ENCODE measurements at regions not wholly inside any gene's neighbourhood (a gene's known extent, or its start where the extent isn't known, plus 50 kb on each side); places are given as distances from the start of the nearest gene placed in this dataset.

DNA sequence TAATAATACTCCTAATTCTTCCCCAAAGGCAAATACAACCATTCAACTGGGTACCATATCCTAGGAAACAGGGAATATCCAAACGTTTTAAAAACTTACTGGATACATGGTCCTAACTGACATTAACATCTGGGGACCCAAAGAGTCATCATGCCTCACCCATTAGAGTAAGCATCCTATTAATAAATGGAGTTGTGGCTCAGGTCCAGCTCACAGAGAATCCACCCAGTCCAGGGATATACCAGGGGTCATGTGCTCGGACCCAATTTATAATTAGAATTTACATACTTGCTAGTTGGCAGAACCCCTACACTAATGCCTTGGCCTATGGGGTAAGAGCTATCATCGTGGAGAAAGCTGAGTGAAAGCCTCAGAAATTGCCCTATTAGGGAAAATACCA lies 670.0 kb downstream of the XPNPEP1 start:
- no peaks in the 10 kb centered on the region for H3K79me2 ChIP-seq (replicated peaks; ENCODE audit: insufficient read depth, low read length)
- H3K36me3 ChIP-seq (ENCODE audit: insufficient read depth, low read length) = no peaks in the 10 kb centered on the region
- no peaks in the 10 kb centered on the region for H3K9me2 ChIP-seq (ENCODE audit: insufficient read depth, low read length)
- no peak overlapping the region for H2AFZ ChIP-seq (ENCODE audit: low read depth, low read length)
- TF ChIP-seq EZH2 (IDR thresholded peaks at IDR 0.05; ENCODE audit: borderline replicate concordance, insufficient read depth, low read length, poor library complexity, severe bottlenecking) (no peak), RAD21 (conservative IDR thresholded peaks at IDR 0.05) (no peak), SMC3 (conservative IDR thresholded peaks at IDR 0.05; ENCODE audit: poor library complexity) (no peak), POLR2AphosphoS5 (IDR thresholded peaks at IDR 0.05) (no peak), MXI1 (conservative IDR thresholded peaks at IDR 0.05; ENCODE audit: poor library complexity, severe bottlenecking) (no peak), TAF1 (IDR thresholded peaks at IDR 0.05; ENCODE audit: low read depth) (no peak), EP300 (conservative IDR thresholded peaks at IDR 0.05; ENCODE audit: poor library complexity, severe bottlenecking) (no peak)
- TF ChIP-seq, protein P1, sequence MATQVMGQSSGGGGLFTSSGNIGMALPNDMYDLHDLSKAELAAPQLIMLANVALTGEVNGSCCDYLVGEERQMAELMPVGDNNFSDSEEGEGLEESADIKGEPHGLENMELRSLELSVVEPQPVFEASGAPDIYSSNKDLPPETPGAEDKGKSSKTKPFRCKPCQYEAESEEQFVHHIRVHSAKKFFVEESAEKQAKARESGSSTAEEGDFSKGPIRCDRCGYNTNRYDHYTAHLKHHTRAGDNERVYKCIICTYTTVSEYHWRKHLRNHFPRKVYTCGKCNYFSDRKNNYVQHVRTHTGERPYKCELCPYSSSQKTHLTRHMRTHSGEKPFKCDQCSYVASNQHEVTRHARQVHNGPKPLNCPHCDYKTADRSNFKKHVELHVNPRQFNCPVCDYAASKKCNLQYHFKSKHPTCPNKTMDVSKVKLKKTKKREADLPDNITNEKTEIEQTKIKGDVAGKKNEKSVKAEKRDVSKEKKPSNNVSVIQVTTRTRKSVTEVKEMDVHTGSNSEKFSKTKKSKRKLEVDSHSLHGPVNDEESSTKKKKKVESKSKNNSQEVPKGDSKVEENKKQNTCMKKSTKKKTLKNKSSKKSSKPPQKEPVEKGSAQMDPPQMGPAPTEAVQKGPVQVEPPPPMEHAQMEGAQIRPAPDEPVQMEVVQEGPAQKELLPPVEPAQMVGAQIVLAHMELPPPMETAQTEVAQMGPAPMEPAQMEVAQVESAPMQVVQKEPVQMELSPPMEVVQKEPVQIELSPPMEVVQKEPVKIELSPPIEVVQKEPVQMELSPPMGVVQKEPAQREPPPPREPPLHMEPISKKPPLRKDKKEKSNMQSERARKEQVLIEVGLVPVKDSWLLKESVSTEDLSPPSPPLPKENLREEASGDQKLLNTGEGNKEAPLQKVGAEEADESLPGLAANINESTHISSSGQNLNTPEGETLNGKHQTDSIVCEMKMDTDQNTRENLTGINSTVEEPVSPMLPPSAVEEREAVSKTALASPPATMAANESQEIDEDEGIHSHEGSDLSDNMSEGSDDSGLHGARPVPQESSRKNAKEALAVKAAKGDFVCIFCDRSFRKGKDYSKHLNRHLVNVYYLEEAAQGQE (IDR thresholded peaks at IDR 0.05; ENCODE audit: borderline replicate concordance) = no peak
- TF ChIP-seq, protein P2, sequence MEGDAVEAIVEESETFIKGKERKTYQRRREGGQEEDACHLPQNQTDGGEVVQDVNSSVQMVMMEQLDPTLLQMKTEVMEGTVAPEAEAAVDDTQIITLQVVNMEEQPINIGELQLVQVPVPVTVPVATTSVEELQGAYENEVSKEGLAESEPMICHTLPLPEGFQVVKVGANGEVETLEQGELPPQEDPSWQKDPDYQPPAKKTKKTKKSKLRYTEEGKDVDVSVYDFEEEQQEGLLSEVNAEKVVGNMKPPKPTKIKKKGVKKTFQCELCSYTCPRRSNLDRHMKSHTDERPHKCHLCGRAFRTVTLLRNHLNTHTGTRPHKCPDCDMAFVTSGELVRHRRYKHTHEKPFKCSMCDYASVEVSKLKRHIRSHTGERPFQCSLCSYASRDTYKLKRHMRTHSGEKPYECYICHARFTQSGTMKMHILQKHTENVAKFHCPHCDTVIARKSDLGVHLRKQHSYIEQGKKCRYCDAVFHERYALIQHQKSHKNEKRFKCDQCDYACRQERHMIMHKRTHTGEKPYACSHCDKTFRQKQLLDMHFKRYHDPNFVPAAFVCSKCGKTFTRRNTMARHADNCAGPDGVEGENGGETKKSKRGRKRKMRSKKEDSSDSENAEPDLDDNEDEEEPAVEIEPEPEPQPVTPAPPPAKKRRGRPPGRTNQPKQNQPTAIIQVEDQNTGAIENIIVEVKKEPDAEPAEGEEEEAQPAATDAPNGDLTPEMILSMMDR (IDR thresholded peaks at IDR 0.05; ENCODE audit: poor library complexity, severe bottlenecking) = no peak
- no peaks in the 10 kb centered on the region for H3F3A ChIP-seq (ENCODE audit: insufficient read depth, low read length, poor library complexity, severe bottlenecking)
- no peak overlapping the region for H3K9ac ChIP-seq (ENCODE audit: low read length)
- H3K9me3 ChIP-seq (ENCODE audit: low read length) = no peaks in the 10 kb centered on the region
- H3K27ac ChIP-seq (ENCODE audit: low read length) = no peak overlapping the region
- no peaks in the 10 kb centered on the region for H4K20me1 ChIP-seq (ENCODE audit: insufficient read depth)
- no peak overlapping the region for H3K4me2 ChIP-seq (ENCODE audit: low read length)
- H3K27me3 ChIP-seq (ENCODE audit: insufficient read depth, low read depth, low read length) = no peaks in the 10 kb centered on the region
- H3K4me3 ChIP-seq (ENCODE audit: low read length) = no peak overlapping the region

- Histone ChIP-seq H3K79me2 (replicated peaks; ENCODE audit: insufficient read depth, low read length) (no peaks in the 10 kb centered on the region), H3K4me3 (ENCODE audit: low read length) (no peak overlapping the region), H3K9me3 (ENCODE audit: low read length) (no peaks in the 10 kb centered on the region), H2AFZ (ENCODE audit: low read depth, low read length) (no peak overlapping the region), H4K20me1 (ENCODE audit: insufficient read depth) (no peaks in the 10 kb centered on the region), H3K27ac (ENCODE audit: low read length) (no peak overlapping the region), H3K9me2 (ENCODE audit: insufficient read depth, low read length) (no peaks in the 10 kb centered on the region), H3K27me3 (ENCODE audit: insufficient read depth, low read depth, low read length) (no peaks in the 10 kb centered on the region), H3K9ac (ENCODE audit: low read length) (no peak overlapping the region), H3F3A (ENCODE audit: insufficient read depth, low read length, poor library complexity, severe bottlenecking) (no peaks in the 10 kb centered on the region), H3K4me2 (ENCODE audit: low read length) (no peak overlapping the region), H3K36me3 (ENCODE audit: insufficient read depth, low read length) (no peaks in the 10 kb centered on the region)
- TF ChIP-seq MXI1 (conservative IDR thresholded peaks at IDR 0.05; ENCODE audit: poor library complexity, severe bottlenecking) (no peak), EZH2 (IDR thresholded peaks at IDR 0.05; ENCODE audit: borderline replicate concordance, insufficient read depth, low read length, poor library complexity, severe bottlenecking) (no peak), POLR2AphosphoS5 (IDR thresholded peaks at IDR 0.05) (no peak), TAF1 (IDR thresholded peaks at IDR 0.05; ENCODE audit: low read depth) (no peak), SMC3 (conservative IDR thresholded peaks at IDR 0.05; ENCODE audit: poor library complexity) (no peak), RAD21 (conservative IDR thresholded peaks at IDR 0.05) (no peak), EP300 (conservative IDR thresholded peaks at IDR 0.05; ENCODE audit: poor library complexity, severe bottlenecking) (no peak)
- TF ChIP-seq, protein P2 (IDR thresholded peaks at IDR 0.05; ENCODE audit: poor library complexity, severe bottlenecking) = no peak
- TF ChIP-seq, protein P1 (IDR thresholded peaks at IDR 0.05; ENCODE audit: borderline replicate concordance) = no peak
These were observed 673.2 kb downstream of the XPNPEP1 start for GRCh38 chr10:109250152-109250551.
